Osteoblast (primary cell): ENCODE measurements at regions not wholly inside any gene's neighbourhood (a gene's known extent, or its start where the extent isn't known, plus 50 kb on each side); places are given as distances from the start of the nearest gene placed in this dataset.
A peak's percentile ranks its signal among the peaks of the same experiment; 100 is the strongest.

ENCODE experiments used
- DNase-seq: peaks from one replicate; pipeline ENCODE4 v3.0.0; 2011; ENCODE audit warnings: low spot score, mixed read lengths; ENCODE audit not compliant: insufficient read length; ENCODE audit errors: missing footprints
- H2AFZ ChIP-seq: 2 replicates; pipeline ENCODE4 v1.6.0; 2011; ENCODE audit warnings: mild to moderate bottlenecking, low read length
- H3K27ac ChIP-seq: 2 replicates; pipeline ENCODE4 v1.5.1; 2011; ENCODE audit warnings: mild to moderate bottlenecking, low read depth, low read length, moderate library complexity
- H3K27me3 ChIP-seq: 2 replicates; pipeline ENCODE4 v1.6.0; 2012; ENCODE audit warnings: mild to moderate bottlenecking, control low read depth, inconsistent platforms, low read length, moderate library complexity; ENCODE audit not compliant: insufficient read depth
- H3K36me3 ChIP-seq: 2 replicates; pipeline ENCODE4 v1.5.1; 2011; ENCODE audit warnings: mild to moderate bottlenecking, low read length, control low read depth, moderate library complexity; ENCODE audit not compliant: insufficient read depth
- H3K4me1 ChIP-seq: 2 replicates; pipeline ENCODE4 v1.5.1; 2011; ENCODE audit warnings: mild to moderate bottlenecking, low read length, control low read depth, moderate library complexity; ENCODE audit not compliant: insufficient read depth
- H3K4me2 ChIP-seq: 2 replicates; pipeline ENCODE4 v1.6.0; 2011; ENCODE audit warnings: mild to moderate bottlenecking, low read length; ENCODE audit not compliant: insufficient read depth
- H3K4me3 ChIP-seq: fragments of 200-600 bp; sonication (generic); 3 replicates; pipeline ENCODE4 v1.5.1; 2012; ENCODE audit warnings: mild to moderate bottlenecking, low read length, inconsistent platforms; ENCODE audit not compliant: insufficient read depth
- H3K79me2 ChIP-seq: 2 replicates; pipeline ENCODE4 v1.6.0; 2012; ENCODE audit warnings: mild to moderate bottlenecking, low read length, control low read depth, inconsistent platforms; ENCODE audit not compliant: insufficient read depth
- H3K9me3 ChIP-seq: 2 replicates; pipeline ENCODE4 v1.5.1; 2011; ENCODE audit warnings: low read depth, low read length, control low read depth
- H4K20me1 ChIP-seq: 2 replicates; pipeline ENCODE4 v1.6.0; 2012; ENCODE audit warnings: mild to moderate bottlenecking, low read length, control low read depth; ENCODE audit not compliant: insufficient read depth
- TF ChIP-seq, protein P1 (sequence below): IDR thresholded peaks from 2 replicates; pipeline ENCODE4 v1.5.1; 2011; ENCODE audit warnings: mild to moderate bottlenecking, low read depth, low read length, moderate library complexity; ENCODE audit errors: extremely low read depth

DNA sequence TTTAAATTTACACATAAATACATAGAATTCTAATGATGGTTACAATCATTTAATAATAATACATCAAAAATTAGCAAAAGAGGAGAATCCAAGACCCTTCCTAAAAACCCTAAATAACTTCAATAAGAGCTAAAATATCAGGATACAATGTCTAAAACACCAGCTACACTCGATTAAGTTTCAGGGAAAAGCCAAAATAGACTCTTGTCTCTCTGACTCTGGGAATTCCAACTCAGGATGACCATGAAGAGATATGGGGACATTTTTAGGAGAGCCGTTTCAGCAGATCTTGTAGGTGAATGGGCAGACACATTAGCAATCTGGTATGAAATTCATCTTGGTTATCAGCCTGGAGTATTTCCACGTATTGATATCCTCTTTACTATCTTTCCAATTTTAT is 193.3 kb upstream of the NR3C1 start:
- Histone ChIP-seq H3K4me1 (peaks cover 10% of the 10 kb centered on the region), H2AFZ (no peak overlapping the region), H3K9me3 (no peaks in the 10 kb centered on the region), H4K20me1 (no peaks in the 10 kb centered on the region), H3K27me3 (no peaks in the 10 kb centered on the region), H3K4me2 (no peak overlapping the region), H3K27ac (no peak overlapping the region), H3K4me3 (no peak overlapping the region), H3K79me2 (no peaks in the 10 kb centered on the region), H3K36me3 (no peaks in the 10 kb centered on the region)
- no peak for DNase-seq
- TF ChIP-seq, protein P1, sequence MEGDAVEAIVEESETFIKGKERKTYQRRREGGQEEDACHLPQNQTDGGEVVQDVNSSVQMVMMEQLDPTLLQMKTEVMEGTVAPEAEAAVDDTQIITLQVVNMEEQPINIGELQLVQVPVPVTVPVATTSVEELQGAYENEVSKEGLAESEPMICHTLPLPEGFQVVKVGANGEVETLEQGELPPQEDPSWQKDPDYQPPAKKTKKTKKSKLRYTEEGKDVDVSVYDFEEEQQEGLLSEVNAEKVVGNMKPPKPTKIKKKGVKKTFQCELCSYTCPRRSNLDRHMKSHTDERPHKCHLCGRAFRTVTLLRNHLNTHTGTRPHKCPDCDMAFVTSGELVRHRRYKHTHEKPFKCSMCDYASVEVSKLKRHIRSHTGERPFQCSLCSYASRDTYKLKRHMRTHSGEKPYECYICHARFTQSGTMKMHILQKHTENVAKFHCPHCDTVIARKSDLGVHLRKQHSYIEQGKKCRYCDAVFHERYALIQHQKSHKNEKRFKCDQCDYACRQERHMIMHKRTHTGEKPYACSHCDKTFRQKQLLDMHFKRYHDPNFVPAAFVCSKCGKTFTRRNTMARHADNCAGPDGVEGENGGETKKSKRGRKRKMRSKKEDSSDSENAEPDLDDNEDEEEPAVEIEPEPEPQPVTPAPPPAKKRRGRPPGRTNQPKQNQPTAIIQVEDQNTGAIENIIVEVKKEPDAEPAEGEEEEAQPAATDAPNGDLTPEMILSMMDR: no peak

DNA sequence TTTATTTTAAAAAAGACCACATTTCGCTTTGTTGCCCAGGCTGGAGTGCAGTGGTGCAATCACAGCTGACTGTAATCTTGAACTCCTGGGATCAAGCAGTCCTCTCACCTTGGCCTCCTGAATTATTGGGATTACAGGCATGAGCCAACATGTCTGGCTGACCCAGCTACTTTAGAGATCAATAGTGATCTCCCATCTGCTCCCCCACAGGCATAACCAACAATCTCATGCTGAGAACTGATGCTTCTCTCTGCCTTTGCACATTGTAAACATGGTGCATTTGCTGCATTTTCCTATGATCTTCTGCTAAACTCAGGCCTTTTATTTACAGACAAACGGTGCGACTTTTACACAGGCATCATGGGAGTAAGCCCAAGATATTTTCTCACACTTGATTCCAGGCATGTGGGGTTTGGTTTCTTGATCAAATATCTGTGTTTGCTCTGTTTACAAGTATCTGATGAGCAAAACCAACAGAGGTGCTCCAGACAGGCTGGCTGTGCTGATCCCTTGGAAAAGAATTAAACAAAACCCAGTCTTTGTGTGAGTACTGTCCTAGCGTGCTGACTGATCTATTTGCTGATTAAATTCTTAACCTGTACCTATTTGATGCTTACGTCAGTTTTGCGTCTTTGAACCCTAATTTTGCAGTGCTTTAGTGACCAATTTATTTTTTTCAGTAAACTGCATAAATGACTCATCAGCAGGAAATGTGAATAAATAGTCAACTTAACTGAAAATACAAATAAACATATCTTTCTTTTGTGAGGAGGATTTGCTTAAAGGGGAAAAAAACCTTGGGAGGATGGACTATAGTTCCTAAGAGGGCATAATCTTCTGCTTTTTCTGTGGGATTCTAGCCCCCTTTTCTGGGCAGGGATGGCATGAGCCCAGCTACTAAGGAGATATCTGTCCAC is 191.7 kb upstream of the NR3C1 start:
- H2AFZ ChIP-seq: no peak overlapping the region
- no peak for DNase-seq

DNA sequence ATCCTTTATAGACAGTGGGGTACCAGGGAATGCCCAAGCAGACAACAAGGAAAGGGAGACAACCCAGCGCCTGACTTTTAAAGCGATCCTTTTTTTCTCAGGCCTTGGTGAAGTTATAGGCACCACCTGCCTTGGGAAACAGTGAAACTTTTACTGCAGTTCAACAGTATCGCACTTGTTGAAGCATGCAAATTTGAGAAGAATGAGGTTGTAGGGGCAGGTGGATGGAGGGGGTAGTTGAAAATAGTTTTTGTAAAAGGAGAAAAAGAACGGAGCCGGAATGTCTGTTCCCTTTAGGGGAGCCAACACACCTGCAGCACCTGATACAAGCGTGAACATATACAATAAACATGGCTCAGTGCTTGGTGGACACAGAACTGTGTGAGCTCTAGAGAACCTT is 190.2 kb upstream of the NR3C1 start:
- Histone ChIP-seq H3K27ac (no peak overlapping the region), H3K9me3 (no peaks in the 10 kb centered on the region), H2AFZ (no peak overlapping the region), H3K4me1 (peaks cover 10% of the 10 kb centered on the region), H3K4me2 (no peak overlapping the region), H3K36me3 (no peaks in the 10 kb centered on the region), H3K4me3 (no peak overlapping the region), H4K20me1 (no peaks in the 10 kb centered on the region), H3K27me3 (no peaks in the 10 kb centered on the region), H3K79me2 (no peaks in the 10 kb centered on the region)
- DNase-seq: no peak
- TF ChIP-seq, protein P1: no peak

More for the DNA sequence above, 191.7 kb upstream of the NR3C1 start:
- H3K4me1 ChIP-seq: peaks cover 10% of the 10 kb centered on the region
- no peaks in the 10 kb centered on the region for H3K36me3 ChIP-seq
- H3K4me2 ChIP-seq: no peak overlapping the region
- TF ChIP-seq, protein P1: no peak
- H3K9me3 ChIP-seq: no peaks in the 10 kb centered on the region
- no peaks in the 10 kb centered on the region for H3K79me2 ChIP-seq
- no peaks in the 10 kb centered on the region for H4K20me1 ChIP-seq
- H3K27me3 ChIP-seq: no peaks in the 10 kb centered on the region
- no peak overlapping the region for H3K27ac ChIP-seq
- no peak overlapping the region for H3K4me3 ChIP-seq

DNA sequence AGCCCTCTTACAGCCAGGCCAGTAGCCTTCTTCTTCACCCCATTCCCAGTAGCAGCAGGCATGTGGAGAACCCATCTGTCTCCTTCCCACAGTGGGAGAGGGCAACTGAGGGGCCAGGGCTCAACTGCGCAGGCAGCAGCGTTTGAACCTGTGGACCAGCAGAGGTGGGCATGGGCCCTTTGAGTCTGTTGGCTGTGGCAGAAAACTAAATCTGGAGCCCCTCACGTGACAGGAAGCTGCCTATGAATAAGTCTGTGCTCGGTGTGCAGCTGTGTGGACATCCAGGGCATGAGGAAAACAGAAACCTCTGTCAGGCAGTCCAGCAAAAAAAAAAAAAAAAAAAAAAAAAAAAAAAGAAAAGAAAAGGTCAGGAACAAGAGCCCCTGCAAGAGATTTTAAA is 189.2 kb upstream of the NR3C1 start:
- DNase-seq: no peak
- no peaks in the 10 kb centered on the region for H3K79me2 ChIP-seq
- H3K27me3 ChIP-seq: no peaks in the 10 kb centered on the region
- H3K4me1 ChIP-seq: peaks cover 10% of the 10 kb centered on the region
- H3K4me2 ChIP-seq: no peak overlapping the region
- TF ChIP-seq, protein P1: no peak
- no peaks in the 10 kb centered on the region for H4K20me1 ChIP-seq
- H3K9me3 ChIP-seq: no peaks in the 10 kb centered on the region
- H3K4me3 ChIP-seq: no peak overlapping the region
- H3K27ac ChIP-seq: no peak overlapping the region
- peak overlapping the region; percentile 65 for H2AFZ ChIP-seq
- H3K36me3 ChIP-seq: no peaks in the 10 kb centered on the region
